Fibroblast of peridontal ligament (primary cell): ENCODE measurements at regions not wholly inside any gene's neighbourhood (a gene's known extent, or its start where the extent isn't known, plus 50 kb on each side); places are given as distances from the start of the nearest gene placed in this dataset.

Experiments used
- DNase-seq: peaks from one replicate; pipeline ENCODE4 v3.0.0-alpha.2; 2010; ENCODE audit errors: extremely low read depth

- DNase-seq, result no peak
Observed at GRCh38 chr5:17761326-17761725, 127.1 kb downstream of the TAF11L14 start.

GRCh38 chr5:17763301-17763700 lies 129.0 kb downstream of the TAF11L14 start:
- no peak for DNase-seq

GRCh38 chr5:17766031-17766430 lies 131.8 kb downstream of the TAF11L14 start:
- DNase-seq, result no peak

GRCh38 chr5:17769277-17769676 lies 135.0 kb downstream of the TAF11L14 start:
- DNase-seq, result no peak

GRCh38 chr5:17772232-17772631 lies 138.0 kb downstream of the TAF11L14 start:
- no peak for DNase-seq

- DNase-seq, result no peak
Observed at GRCh38 chr5:17785774-17786173, 151.5 kb downstream of the TAF11L14 start.

GRCh38 chr5:17788351-17788750 lies 154.1 kb downstream of the TAF11L14 start:
- no peak for DNase-seq

- no peak for DNase-seq
Observed at GRCh38 chr5:17794201-17794600, 159.9 kb downstream of the TAF11L14 start.

- DNase-seq, result no peak
Observed at GRCh38 chr5:17794815-17795214, 160.6 kb downstream of the TAF11L14 start.

- no peak for DNase-seq
Observed at GRCh38 chr5:17796142-17796541, 161.9 kb downstream of the TAF11L14 start.

GRCh38 chr5:17796757-17797396 lies 162.6 kb downstream of the TAF11L14 start:
- DNase-seq, result no peak

GRCh38 chr5:17799521-17799920 lies 165.3 kb downstream of the TAF11L14 start:
- DNase-seq, result no peak

- no peak for DNase-seq
Observed at GRCh38 chr5:17801595-17801994, 167.3 kb downstream of the TAF11L14 start.

GRCh38 chr5:17802256-17802655 lies 168.0 kb downstream of the TAF11L14 start:
- DNase-seq, result no peak

GRCh38 chr5:17803971-17804370 lies 169.7 kb downstream of the TAF11L14 start:
- no peak for DNase-seq

- no peak for DNase-seq
Observed at GRCh38 chr5:17805227-17805825, 171.1 kb downstream of the TAF11L14 start.

GRCh38 chr5:17806818-17807468 lies 172.7 kb downstream of the TAF11L14 start:
- DNase-seq, result no peak

GRCh38 chr5:17808566-17808965 lies 174.3 kb downstream of the TAF11L14 start:
- no peak for DNase-seq

- DNase-seq, result no peak
Observed at GRCh38 chr5:17810734-17811133, 176.5 kb downstream of the TAF11L14 start.

- no peak for DNase-seq
Observed at GRCh38 chr5:17813214-17813613, 179.0 kb downstream of the TAF11L14 start.

- no peak for DNase-seq
Observed at GRCh38 chr5:17816505-17816904, 182.2 kb downstream of the TAF11L14 start.

- no peak for DNase-seq
Observed at GRCh38 chr5:17816944-17817343, 182.7 kb downstream of the TAF11L14 start.

GRCh38 chr5:17817990-17818389 lies 183.7 kb downstream of the TAF11L14 start:
- no peak for DNase-seq
